Activated CD4-positive, alpha-beta T cell treated with anti-CD3 and anti-CD28 coated beads, Interleukin-2, amount 50 U/mL, for 4 hours (primary cell): ENCODE measurements at regions not wholly inside any gene's neighbourhood (a gene's known extent, or its start where the extent isn't known, plus 50 kb on each side); places are given as distances from the start of the nearest gene placed in this dataset.

Experiments used
- DNase-seq, 2 experiments: peaks; one replicate each; pipeline ENCODE4 v3.0.0-alpha.2; 2020

GRCh38 chr6:139613496-139613895 lies 239.0 kb upstream of the CITED2 start:
- DNase-seq = no peak

- no peak for DNase-seq
Measured at GRCh38 chr6:139612135-139612465, 237.7 kb upstream of the CITED2 start.

GRCh38 chr6:139611327-139612134 lies 237.1 kb upstream of the CITED2 start:
- DNase-seq = no peak

- DNase-seq = no peak
Measured at GRCh38 chr6:139608466-139609261, 234.2 kb upstream of the CITED2 start.

GRCh38 chr6:139605350-139605749 lies 230.9 kb upstream of the CITED2 start:
- DNase-seq = no peak

- DNase-seq = no peak
Measured at GRCh38 chr6:139603581-139603980, 229.1 kb upstream of the CITED2 start.

GRCh38 chr6:139602577-139602976 lies 228.1 kb upstream of the CITED2 start:
- no peak for DNase-seq

GRCh38 chr6:139600919-139601475 lies 226.5 kb upstream of the CITED2 start:
- no peak for DNase-seq

- no peak for DNase-seq
Measured at GRCh38 chr6:139600343-139600742, 225.9 kb upstream of the CITED2 start.

GRCh38 chr6:139597771-139598755 lies 223.6 kb upstream of the CITED2 start:
- no peak for DNase-seq

GRCh38 chr6:139597087-139597763 lies 222.8 kb upstream of the CITED2 start:
- DNase-seq = no peak

- DNase-seq = no peak
Measured at GRCh38 chr6:139595183-139595582, 220.7 kb upstream of the CITED2 start.

- DNase-seq = no peak
Measured at GRCh38 chr6:139594333-139594965, 220.0 kb upstream of the CITED2 start.

GRCh38 chr6:139593081-139593480 lies 218.6 kb upstream of the CITED2 start:
- no peak for DNase-seq

GRCh38 chr6:139592011-139592410 lies 217.6 kb upstream of the CITED2 start:
- no peak for DNase-seq

- DNase-seq = no peak
Measured at GRCh38 chr6:139591075-139591865, 216.8 kb upstream of the CITED2 start.

GRCh38 chr6:139590206-139590605 lies 215.8 kb upstream of the CITED2 start:
- DNase-seq = no peak

- DNase-seq = no peak
Measured at GRCh38 chr6:139588734-139589593, 214.5 kb upstream of the CITED2 start.

GRCh38 chr6:139588076-139588639 lies 213.7 kb upstream of the CITED2 start:
- no peak for DNase-seq
